OCI-LY1 (cell line): ENCODE measurements at regions not wholly inside any gene's neighbourhood (a gene's known extent, or its start where the extent isn't known, plus 50 kb on each side); places are given as distances from the start of the nearest gene placed in this dataset.

ENCODE experiments used
- H2AFZ ChIP-seq: fragments of 200-600 bp; sonication (generic), shearing (Covaris generic); 2 replicates; pipeline ENCODE4 v1.6.0; 2014; ENCODE audit warnings: antibody characterized with exemption, mild to moderate bottlenecking, low read length
- H3F3A ChIP-seq: fragments of 200-600 bp; sonication (generic), shearing (Covaris generic); 2 replicates; pipeline ENCODE4 v1.6.0; 2014; ENCODE audit warnings: mild to moderate bottlenecking, antibody characterized with exemption, low read length, moderate library complexity; ENCODE audit not compliant: insufficient read depth
- H3K27ac ChIP-seq: fragments of 200-600 bp; sonication (generic); 2 replicates; pipeline ENCODE4 v1.5.1; 2014; ENCODE audit warnings: low read length, mixed run types, mild to moderate bottlenecking, low read depth; ENCODE audit not compliant: poor library complexity, severe bottlenecking
- H3K27me3 ChIP-seq: fragments of 200-600 bp; sonication (generic); 2 replicates; pipeline ENCODE4 v1.6.0; 2014; ENCODE audit warnings: antibody characterized with exemption, mild to moderate bottlenecking, low read length, moderate library complexity; ENCODE audit not compliant: insufficient read depth
- H3K36me3 ChIP-seq: fragments of 200-600 bp; sonication (generic); 2 replicates; pipeline ENCODE4 v1.6.1; 2014; ENCODE audit warnings: mild to moderate bottlenecking, antibody characterized with exemption, low read length, moderate library complexity, mixed read lengths; ENCODE audit not compliant: insufficient read depth
- H3K4me1 ChIP-seq: fragments of 200-600 bp; sonication (generic); 2 replicates; pipeline ENCODE4 v1.5.1; 2014; ENCODE audit warnings: mild to moderate bottlenecking, low read length, moderate library complexity; ENCODE audit not compliant: insufficient read depth, severe bottlenecking
- H3K4me2 ChIP-seq: fragments of 200-600 bp; sonication (generic), shearing (Covaris generic); 2 replicates; pipeline ENCODE4 v1.6.1; 2014; ENCODE audit warnings: low read length
- H3K4me3 ChIP-seq: fragments of 200-600 bp; sonication (generic); 2 replicates; pipeline ENCODE4 v1.5.1; 2014; ENCODE audit warnings: low read length, low read depth, mild to moderate bottlenecking, mixed read lengths; ENCODE audit not compliant: poor library complexity, severe bottlenecking
- H3K79me2 ChIP-seq: fragments of 200-600 bp; shearing (Covaris generic); 2 replicates; pipeline ENCODE4 v1.6.1; 2016; ENCODE audit warnings: mixed run types, low read length, mixed read lengths; ENCODE audit not compliant: insufficient read depth
- H3K9ac ChIP-seq: fragments of 200-600 bp; sonication (generic), shearing (Covaris generic); 2 replicates; pipeline ENCODE4 v1.6.1; 2014; ENCODE audit warnings: mild to moderate bottlenecking, low read length, mixed read lengths
- H3K9me2 ChIP-seq: fragments of 200-600 bp; sonication (generic), shearing (Covaris generic); 2 replicates; pipeline ENCODE4 v1.6.1; 2014; ENCODE audit warnings: low read depth, mild to moderate bottlenecking, low read length, mixed read lengths
- H3K9me3 ChIP-seq: fragments of 200-600 bp; shearing (Covaris generic); 2 replicates; pipeline ENCODE4 v1.6.1; 2014; ENCODE audit warnings: low read length, mixed read lengths
- H4K20me1 ChIP-seq: fragments of 200-600 bp; sonication (generic), shearing (Covaris generic); 2 replicates; pipeline ENCODE4 v1.6.0; 2016; ENCODE audit warnings: mild to moderate bottlenecking, low read length; ENCODE audit not compliant: insufficient read depth
- EZH2 ChIP-seq: fragments of 200-600 bp; sonication (generic), shearing (Covaris generic); IDR thresholded peaks from 2 replicates; pipeline ENCODE4 v1.8.0; 2017; ENCODE audit warnings: borderline replicate concordance, mixed run types, mild to moderate bottlenecking, antibody characterized with exemption, low read length, moderate library complexity, mixed read lengths
- TF ChIP-seq, protein P1 (sequence below): fragments of 200-600 bp; sonication (generic), shearing (Covaris generic); IDR thresholded peaks from 2 replicates; pipeline ENCODE4 v1.5.1; 2017; ENCODE audit warnings: mild to moderate bottlenecking, antibody characterized with exemption, low read length, moderate library complexity, mixed read lengths

DNA sequence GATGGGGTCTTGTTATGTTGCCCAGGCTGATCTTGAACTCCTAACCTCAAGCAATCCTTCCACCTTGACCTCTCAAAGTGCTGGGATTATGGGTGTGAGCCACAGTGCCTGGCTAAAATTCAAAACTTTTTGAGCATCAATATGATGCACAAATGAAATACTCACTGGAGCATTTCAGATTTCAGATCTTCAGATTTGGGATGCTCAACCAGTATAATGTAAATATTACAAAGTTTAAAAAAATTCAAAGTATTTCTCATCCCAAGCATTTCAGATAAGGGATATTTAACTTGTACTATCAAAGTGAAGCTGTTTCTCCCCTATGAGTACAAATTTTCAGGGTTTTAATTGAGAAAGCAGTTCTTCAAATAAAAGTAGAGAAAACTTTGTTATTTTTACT is 164.1 kb upstream of the CCDC68 start:
- no peak overlapping the region for H3K4me2 ChIP-seq
- H3F3A ChIP-seq = no peaks in the 10 kb centered on the region
- no peaks in the 10 kb centered on the region for H3K9me2 ChIP-seq
- H3K27ac ChIP-seq = no peak overlapping the region
- no peaks in the 10 kb centered on the region for H3K36me3 ChIP-seq
- no peaks in the 10 kb centered on the region for H3K79me2 ChIP-seq
- no peaks in the 10 kb centered on the region for H3K9me3 ChIP-seq
- H3K27me3 ChIP-seq = no peaks in the 10 kb centered on the region
- TF ChIP-seq EZH2 = no peak
- TF ChIP-seq, protein P1, sequence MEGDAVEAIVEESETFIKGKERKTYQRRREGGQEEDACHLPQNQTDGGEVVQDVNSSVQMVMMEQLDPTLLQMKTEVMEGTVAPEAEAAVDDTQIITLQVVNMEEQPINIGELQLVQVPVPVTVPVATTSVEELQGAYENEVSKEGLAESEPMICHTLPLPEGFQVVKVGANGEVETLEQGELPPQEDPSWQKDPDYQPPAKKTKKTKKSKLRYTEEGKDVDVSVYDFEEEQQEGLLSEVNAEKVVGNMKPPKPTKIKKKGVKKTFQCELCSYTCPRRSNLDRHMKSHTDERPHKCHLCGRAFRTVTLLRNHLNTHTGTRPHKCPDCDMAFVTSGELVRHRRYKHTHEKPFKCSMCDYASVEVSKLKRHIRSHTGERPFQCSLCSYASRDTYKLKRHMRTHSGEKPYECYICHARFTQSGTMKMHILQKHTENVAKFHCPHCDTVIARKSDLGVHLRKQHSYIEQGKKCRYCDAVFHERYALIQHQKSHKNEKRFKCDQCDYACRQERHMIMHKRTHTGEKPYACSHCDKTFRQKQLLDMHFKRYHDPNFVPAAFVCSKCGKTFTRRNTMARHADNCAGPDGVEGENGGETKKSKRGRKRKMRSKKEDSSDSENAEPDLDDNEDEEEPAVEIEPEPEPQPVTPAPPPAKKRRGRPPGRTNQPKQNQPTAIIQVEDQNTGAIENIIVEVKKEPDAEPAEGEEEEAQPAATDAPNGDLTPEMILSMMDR = no peak
- no peak overlapping the region for H2AFZ ChIP-seq
- H3K9ac ChIP-seq = no peak overlapping the region
- no peak overlapping the region for H3K4me3 ChIP-seq
- no peaks in the 10 kb centered on the region for H3K4me1 ChIP-seq
- no peaks in the 10 kb centered on the region for H4K20me1 ChIP-seq

DNA sequence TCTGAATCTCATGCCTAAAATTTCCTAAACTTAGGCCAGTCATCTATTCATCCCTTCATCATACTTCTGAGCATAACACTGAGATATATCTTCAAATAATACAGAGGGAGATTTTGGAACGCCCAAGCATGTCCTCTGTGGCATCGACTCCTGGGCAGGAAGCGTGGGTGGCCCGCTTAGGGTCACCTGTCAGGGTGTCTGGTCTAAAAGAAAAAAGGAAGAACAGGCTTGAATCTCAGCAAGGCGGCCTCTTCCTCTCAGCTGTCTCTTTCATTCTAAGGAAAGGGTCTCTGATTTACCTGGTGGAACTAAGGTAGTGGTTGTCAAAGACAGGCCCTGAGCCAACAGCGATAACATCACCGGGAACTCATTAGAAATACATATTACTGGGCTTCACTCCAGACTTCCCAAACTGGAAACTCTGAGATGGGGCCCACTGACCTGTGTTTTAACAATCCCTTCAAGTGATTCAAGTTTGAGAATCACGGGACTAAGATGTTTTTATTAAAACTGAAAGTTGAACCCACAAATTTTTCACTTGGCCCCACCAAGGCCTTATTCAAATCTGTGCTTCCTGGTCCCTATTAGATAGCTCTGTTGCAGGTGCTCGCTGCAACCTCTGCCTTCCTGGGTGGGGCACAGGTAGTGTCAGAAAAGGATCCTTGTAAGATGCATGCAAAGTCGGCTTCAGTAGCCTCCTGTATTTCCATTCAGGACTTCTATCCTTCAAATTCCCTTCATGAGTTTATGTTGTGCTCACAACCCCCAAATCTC is 162.3 kb upstream of the CCDC68 start:
- TF ChIP-seq EZH2 = no peak
- TF ChIP-seq, protein P1 = no peak
- Histone ChIP-seq H3K79me2 (no peaks in the 10 kb centered on the region), H3K4me2 (no peak overlapping the region), H2AFZ (no peak overlapping the region), H3F3A (no peaks in the 10 kb centered on the region), H3K9me3 (no peaks in the 10 kb centered on the region), H3K27ac (no peak overlapping the region), H3K27me3 (no peaks in the 10 kb centered on the region), H3K4me1 (no peaks in the 10 kb centered on the region), H3K9me2 (no peaks in the 10 kb centered on the region), H3K36me3 (no peaks in the 10 kb centered on the region), H3K4me3 (no peak overlapping the region), H3K9ac (no peak overlapping the region), H4K20me1 (no peaks in the 10 kb centered on the region)

DNA sequence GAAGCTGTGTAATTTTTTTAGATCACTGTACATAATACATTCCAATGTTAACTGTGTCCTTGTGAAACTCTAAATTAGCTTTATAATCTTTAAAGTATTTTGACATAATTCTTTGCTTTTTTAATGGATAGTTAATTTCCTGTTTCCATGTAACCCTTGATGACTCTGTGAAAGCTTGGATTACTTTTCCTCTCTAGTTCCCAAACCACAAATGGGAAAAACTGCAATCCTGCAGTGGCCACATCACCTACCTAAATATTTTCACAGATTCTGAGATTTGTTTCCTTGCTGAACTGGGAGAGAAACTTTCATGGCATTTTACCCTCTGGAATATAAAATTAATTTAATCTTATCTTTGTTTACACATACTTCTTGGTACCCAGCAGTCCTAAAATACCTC is 161.6 kb upstream of the CCDC68 start:
- Histone ChIP-seq H3K79me2 (no peaks in the 10 kb centered on the region), H3K36me3 (no peaks in the 10 kb centered on the region), H2AFZ (no peak overlapping the region), H3K27me3 (no peaks in the 10 kb centered on the region), H3F3A (no peaks in the 10 kb centered on the region), H3K9ac (no peak overlapping the region), H3K4me3 (no peak overlapping the region), H3K27ac (no peak overlapping the region), H3K9me2 (no peaks in the 10 kb centered on the region), H3K9me3 (no peaks in the 10 kb centered on the region), H4K20me1 (no peaks in the 10 kb centered on the region), H3K4me2 (no peak overlapping the region), H3K4me1 (no peaks in the 10 kb centered on the region)
- TF ChIP-seq, protein P1 = no peak
- TF ChIP-seq EZH2 = no peak
